ENCODE measurements at regions not wholly inside any gene's neighbourhood (a gene's known extent, or its start where the extent isn't known, plus 50 kb on each side); places are given as distances from the start of the nearest gene placed in this dataset.

DNA sequence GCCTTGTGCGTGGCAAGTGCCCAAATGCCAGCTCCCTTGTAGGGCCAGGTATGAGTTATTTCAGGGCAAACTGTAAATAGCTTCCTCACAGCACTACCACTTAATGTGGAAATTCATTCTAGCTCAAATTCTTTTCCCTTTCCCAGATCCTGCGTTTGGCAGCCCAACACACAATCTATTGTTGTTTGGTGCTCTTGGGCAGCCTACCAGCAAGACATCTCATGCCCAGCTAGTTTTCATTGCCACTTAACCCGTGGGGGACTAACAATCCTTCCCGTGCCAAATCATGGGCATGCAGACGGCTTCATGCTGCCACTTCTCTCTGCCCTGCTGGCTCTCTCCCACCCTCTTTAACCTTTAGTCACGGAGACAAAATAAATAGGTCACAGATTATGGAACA is 454.2 kb downstream of the GRIA2 start:
- TF ChIP-seq CTCF (IDR thresholded peaks at IDR 0.05; ENCODE audit: control insufficient read depth, extremely low read depth, insufficient read depth) = no peak
- DNase-seq (ENCODE audit: low read depth) = no peak
- H3K4me3 ChIP-seq (ENCODE audit: low read depth, low read length) = no peak overlapping the region

GRCh38 chr4:157667836-157668235 is 447.3 kb downstream of the GRIA2 start:
- no peak overlapping the region for H3K4me3 ChIP-seq (ENCODE audit: low read depth, low read length)
- DNase-seq (ENCODE audit: low read depth) = no peak
- no peak for TF ChIP-seq CTCF (IDR thresholded peaks at IDR 0.05; ENCODE audit: control insufficient read depth, extremely low read depth, insufficient read depth)

- no peak overlapping the region for H3K4me3 ChIP-seq (ENCODE audit: low read depth, low read length)
- TF ChIP-seq CTCF (IDR thresholded peaks at IDR 0.05; ENCODE audit: control insufficient read depth, extremely low read depth, insufficient read depth) = no peak
- no peak for DNase-seq (ENCODE audit: low read depth)
Observed at GRCh38 chr4:157664726-157665125, 444.2 kb downstream of the GRIA2 start.

DNA sequence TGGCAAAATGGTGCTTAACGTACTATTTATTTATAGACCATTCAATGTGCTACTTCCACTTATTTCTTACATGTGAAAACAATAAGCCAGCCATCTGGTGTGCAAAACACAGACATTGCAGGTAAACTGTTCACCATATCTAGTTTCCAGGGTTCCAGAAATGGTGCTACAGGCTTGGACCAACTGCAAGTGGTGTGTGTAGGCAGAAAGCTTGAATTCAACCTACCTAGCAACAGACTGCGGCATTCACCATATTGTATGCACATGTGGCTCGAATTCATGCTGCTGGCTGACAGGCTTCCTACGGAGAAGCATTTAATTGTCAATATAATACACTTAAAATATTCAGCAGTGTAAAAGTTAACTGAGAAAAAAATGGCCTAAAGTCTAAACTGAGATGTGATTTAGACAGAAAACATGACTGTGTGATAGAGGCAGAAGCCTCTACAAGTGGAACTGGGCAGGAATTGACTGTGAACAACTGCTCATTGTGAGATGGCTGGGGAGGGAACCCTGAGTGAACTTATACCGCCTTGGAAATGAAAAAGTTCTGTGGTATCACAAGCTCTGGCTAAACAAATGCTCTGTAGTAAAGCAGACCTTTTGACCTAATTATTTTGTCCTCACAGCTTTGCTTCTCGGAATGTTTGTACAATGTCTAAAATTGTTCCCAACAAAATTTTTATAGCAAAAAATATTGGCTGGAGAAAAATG is 434.7 kb downstream of the GRIA2 start:
- TF ChIP-seq CTCF (IDR thresholded peaks at IDR 0.05; ENCODE audit: control insufficient read depth, extremely low read depth, insufficient read depth) = no peak
- no peak overlapping the region for H3K4me3 ChIP-seq (ENCODE audit: low read depth, low read length)
- no peak for DNase-seq (ENCODE audit: low read depth)

DNA sequence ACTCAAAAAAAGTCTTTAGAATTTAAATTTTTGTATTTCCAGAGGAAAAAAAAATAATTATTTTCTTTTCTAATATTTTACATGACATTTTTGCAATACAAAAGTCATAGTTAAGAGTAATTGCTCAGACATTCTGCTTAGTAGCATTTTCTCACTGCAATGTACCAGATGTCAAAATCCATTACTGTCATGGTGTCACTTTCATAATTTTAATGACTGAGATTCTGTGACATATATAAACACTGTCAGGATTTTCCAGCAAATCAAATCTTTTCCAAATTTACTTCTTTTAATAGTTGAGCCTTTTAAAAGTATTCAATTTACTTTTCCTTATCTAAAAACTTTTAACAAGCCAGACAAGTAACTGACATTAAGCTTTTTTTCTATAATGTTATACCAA is 422.7 kb downstream of the GRIA2 start:
- no peak for DNase-seq (ENCODE audit: low read depth)
- H3K4me3 ChIP-seq (ENCODE audit: low read depth, low read length) = no peak overlapping the region
- TF ChIP-seq CTCF (IDR thresholded peaks at IDR 0.05; ENCODE audit: control insufficient read depth, extremely low read depth, insufficient read depth) = no peak

GRCh38 chr4:157634057-157634456 is 413.5 kb downstream of the GRIA2 start:
- no peak overlapping the region for H3K4me3 ChIP-seq (ENCODE audit: low read depth, low read length)
- DNase-seq (ENCODE audit: low read depth) = no peak
- no peak for TF ChIP-seq CTCF (IDR thresholded peaks at IDR 0.05; ENCODE audit: control insufficient read depth, extremely low read depth, insufficient read depth)
